DMS114 treated with DMSO at 0.1 percent for 48 hours (cell line): ENCODE measurements at regions not wholly inside any gene's neighbourhood (a gene's known extent, or its start where the extent isn't known, plus 50 kb on each side); places are given as distances from the start of the nearest gene placed in this dataset.
"Not testable (repeated sequence)": the region's sequence is repeated elsewhere in the genome, so short reads cannot be mapped to it uniquely, and the experiment has no call there.

Experiments used
- DNase-seq: peaks from one replicate; lab custom pipeline; 2025; ENCODE audit not compliant: unreplicated experiment; lab: John Stamatoyannopoulos, UW

- DNase-seq: no peak
Observed at GRCh38 chr6:6861351-6861894, 246.3 kb upstream of the RREB1 start.

DNA sequence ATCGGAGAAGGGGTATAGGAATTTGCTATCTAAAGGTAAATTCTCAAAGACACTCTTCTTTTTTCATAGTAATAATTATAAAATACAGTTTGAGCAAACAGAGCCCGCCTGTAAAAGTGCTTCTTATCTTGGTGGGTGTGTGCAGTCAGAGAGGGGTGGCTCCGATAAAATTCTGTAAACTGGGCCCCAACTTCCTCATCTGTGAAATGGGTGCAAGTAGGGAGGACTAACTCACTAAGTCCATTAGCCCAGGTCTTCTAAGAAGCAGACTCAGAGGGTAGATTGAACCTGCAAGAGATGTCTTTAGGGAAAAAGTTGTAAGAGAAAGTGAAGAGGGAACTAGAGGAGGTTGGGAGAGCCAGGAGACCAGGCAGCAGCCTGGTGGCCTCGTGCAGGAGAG, 245.8 kb upstream of the RREB1 start:
- DNase-seq: no peak

DNA sequence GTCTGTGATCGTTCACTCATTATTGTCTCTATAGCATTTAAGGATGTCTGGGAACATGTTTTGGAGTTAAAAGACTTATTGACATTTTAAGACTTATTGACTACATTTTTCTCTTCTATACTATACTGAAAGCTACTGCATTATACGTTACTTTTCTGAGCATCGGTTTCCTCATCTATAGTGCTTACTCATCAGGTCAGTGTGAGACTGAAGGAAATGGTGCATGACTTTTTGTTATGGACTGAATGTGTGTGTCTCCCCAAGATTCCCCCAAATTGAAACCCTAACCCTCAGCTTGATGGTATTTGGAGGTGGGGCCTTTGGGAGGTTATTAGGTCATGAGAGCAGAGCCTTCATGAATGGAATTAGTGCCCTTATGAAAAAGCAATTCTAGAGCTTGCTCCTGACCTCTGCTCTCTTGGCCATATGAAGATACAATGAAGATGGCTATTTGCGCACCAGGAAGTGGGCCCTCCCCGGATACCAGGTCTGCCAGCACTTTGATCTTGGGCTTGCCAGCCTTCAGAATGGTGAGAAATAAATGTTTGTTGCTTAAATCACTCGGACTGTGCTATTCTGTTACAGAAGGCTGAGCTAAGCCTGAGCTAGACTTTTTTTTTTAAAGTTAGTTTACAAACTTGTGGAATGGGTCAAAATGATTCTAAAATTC, 243.7 kb upstream of the RREB1 start:
- DNase-seq: no peak

DNA sequence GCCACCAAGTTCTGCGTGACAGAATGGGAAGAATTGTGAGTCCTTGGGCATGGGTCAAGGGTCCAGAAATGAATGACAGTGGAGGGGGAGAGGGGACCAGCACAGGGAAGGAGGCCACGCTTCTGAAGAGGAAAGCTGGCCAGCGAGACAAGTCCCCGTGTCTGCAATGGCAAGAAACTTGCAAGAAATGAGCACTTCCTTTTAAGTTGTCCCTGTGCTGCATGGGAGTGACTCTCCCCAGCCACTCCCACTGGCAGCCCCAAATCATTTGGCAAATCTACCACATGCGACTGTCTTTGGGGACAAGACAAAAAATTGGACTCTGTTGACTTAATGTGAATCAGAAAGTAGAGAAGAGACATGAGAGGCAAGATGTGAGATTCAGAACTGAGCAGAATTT, 242.2 kb upstream of the RREB1 start:
- no peak for DNase-seq

DNA sequence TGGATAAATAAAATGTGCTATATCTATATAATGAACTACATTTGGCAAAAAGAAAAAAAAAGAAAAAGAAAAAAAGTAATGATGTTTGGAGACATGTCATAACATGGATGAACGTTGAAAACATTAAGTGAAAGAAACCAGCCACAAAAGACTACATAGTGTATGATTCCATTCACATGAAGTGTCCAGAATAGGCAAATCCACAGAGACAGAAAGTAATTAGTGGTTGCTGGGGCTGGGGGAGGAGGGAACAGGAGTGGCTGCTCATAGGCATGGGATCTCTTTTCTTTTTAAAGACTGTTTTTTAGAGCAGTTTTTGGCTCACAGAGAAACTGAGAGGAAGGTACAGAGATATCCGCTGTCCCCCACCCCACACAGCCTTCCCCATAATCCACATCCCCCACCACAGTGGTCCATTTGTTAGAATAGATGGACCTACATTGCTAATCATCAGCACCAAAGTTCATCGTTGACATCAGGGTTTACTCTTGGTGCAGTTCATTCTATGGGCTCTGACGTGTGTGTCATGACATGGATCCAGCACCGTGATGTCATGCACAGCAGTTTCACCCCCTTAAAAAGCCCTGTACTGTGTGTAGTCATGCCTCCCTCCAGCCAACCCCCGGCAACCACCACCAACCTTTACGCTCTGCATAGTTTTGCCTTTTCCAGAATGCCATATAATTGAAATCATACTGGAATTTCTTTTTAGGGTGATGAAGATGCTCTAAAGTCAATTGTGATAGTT, 240.9 kb upstream of the RREB1 start:
- DNase-seq: no peak

- DNase-seq: no peak
Observed at GRCh38 chr6:6867404-6867799, 240.4 kb upstream of the RREB1 start.

GRCh38 chr6:6869094-6869493, 238.7 kb upstream of the RREB1 start:
- DNase-seq: no peak

DNA sequence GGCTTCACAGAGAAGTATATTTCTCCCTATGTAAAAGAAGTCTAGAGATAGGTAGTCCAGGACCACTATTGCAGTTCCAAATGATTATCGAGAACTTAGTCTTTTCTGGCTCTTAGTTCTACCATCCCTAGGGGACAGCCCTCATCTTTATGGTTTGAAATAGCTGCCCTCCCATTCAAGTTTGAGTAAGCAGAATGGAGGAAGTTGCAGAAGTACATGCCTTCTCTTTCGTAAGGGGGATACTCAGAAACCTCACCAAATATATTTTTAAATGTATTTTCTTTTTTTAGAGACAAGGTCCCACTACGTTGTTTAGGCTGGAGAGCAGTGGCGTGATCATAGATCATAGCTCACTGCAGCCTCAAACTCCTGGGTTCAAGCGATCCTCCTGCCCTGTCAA, 236.8 kb upstream of the RREB1 start:
- DNase-seq: no peak

GRCh38 chr6:6872459-6873344, 235.1 kb upstream of the RREB1 start:
- no peak for DNase-seq

DNA sequence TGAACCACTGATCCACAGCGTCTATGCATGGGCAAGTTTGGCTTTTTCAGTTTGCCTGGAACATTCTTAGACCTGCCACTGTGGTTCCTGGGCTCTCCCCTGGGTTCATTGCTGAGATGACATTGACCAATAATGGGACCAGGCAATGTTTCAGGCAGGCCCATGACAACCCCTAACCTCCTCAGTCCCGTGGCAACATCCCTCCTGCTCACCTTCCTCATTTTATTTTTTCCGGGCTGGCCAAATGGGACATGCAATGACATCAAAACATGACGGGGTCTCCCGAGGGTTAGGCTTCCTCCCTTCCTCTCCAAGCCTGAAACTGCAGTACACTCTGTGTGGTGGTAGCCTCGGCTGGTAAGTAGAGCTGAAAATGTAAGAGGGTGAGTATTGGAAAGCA, 234.0 kb upstream of the RREB1 start:
- DNase-seq: no peak

DNA sequence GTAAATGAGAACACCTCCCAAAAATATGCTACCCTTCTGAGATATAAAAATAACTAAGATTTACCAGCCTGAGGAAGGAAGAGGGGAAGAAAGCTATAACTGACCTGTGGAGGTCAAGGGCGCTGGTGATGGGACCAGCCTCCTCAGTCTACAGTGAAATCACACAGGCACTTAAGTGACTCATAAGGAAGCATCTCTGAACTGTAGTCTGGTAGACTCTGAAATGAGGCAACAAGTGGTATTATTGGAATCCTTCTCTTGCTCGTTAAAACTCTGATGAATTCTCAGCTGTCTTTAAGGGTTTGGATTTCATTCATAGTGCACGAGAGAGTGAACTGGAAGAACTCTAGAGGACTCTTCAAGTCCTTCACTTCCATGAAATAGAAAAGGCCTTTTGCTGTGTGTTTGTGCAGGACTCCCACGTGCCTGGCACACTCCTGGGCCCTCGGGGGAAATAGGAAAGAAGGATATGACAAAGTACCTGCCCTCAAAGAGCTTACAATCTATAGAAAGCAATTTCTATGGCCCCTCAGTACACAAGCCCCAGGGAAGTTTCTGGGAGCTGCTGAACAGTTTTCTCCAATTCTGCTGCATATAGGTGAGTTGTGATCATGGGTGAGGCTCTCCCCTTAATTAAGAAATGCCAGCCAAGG, 231.8 kb upstream of the RREB1 start:
- no peak for DNase-seq

GRCh38 chr6:6877792-6878191, 230.0 kb upstream of the RREB1 start:
- not testable (repeated sequence) for DNase-seq

DNA sequence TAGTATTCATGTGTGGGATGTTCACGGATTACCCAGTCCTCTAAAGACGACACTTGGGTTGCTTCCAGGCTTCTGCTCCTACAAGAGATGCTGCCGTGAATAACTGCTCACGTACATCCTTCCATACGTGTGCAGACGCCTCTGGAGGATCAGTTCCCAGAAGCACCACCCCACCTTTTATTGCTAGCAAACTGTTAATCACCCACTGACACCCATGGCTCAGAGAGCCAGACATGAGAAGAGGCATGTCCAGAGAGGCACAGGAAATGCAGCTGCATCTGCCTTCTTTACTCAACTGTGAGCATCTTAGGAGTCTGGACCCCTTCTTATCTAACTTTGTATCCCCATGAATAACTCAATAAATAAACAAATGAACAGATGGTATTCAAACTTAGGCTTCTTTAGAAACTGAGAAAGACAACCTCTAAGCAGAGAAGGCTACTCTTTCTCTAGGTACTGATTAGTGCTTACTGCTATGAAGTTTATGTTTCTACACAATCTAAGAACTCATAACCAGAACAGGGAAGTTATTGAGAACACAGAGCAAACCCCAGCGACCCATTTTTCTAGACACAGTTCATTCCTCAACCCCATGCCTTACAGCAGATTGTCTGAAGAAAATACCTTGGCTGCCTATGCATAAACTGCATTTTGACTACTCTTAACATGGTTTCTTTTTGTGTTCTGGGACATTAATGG, 228.7 kb upstream of the RREB1 start:
- no peak for DNase-seq

GRCh38 chr6:6879586-6879974, 228.2 kb upstream of the RREB1 start:
- DNase-seq: not testable (repeated sequence)

GRCh38 chr6:6880745-6881437, 226.9 kb upstream of the RREB1 start:
- no peak for DNase-seq

GRCh38 chr6:6881438-6882225, 226.1 kb upstream of the RREB1 start:
- DNase-seq: no peak

- no peak for DNase-seq
Observed at GRCh38 chr6:6882592-6882991, 225.2 kb upstream of the RREB1 start.

GRCh38 chr6:6883011-6883410, 224.8 kb upstream of the RREB1 start:
- DNase-seq: no peak

- DNase-seq: no peak
Observed at GRCh38 chr6:6884193-6884627, 223.6 kb upstream of the RREB1 start.
